Smooth muscle cell (in vitro differentiated cells): ENCODE measurements at regions not wholly inside any gene's neighbourhood (a gene's known extent, or its start where the extent isn't known, plus 50 kb on each side); places are given as distances from the start of the nearest gene placed in this dataset.

Experiments
- DNase-seq: peaks from one replicate; lab custom pipeline; 2025; ENCODE audit not compliant: unreplicated experiment; lab: John Stamatoyannopoulos, UW
- H2AFZ ChIP-seq: fragments of 200-600 bp; sonication (generic); 2 replicates; pipeline ENCODE4 v1.6.0; 2016; ENCODE audit warnings: antibody characterized with exemption, low read depth, mild to moderate bottlenecking
- H3F3A ChIP-seq: fragments of 200-600 bp; sonication (generic); 2 replicates; pipeline ENCODE4 v1.6.0; 2017; ENCODE audit warnings: antibody characterized with exemption, low read depth
- H3K27ac ChIP-seq: fragments of 200-600 bp; sonication (generic); 2 replicates; pipeline ENCODE4 v1.5.1; 2016; ENCODE audit warnings: low read depth, mild to moderate bottlenecking
- H3K27me3 ChIP-seq: fragments of 200-600 bp; sonication (generic); 2 replicates; pipeline ENCODE4 v1.6.1; 2016; ENCODE audit warnings: low read depth, mild to moderate bottlenecking
- H3K36me3 ChIP-seq: fragments of 200-600 bp; sonication (generic); 2 replicates; pipeline ENCODE4 v1.5.1; 2016; ENCODE audit warnings: low read depth
- H3K4me1 ChIP-seq: fragments of 200-600 bp; sonication (generic); 2 replicates; pipeline ENCODE4 v1.5.1; 2016; ENCODE audit warnings: low read depth
- H3K4me2 ChIP-seq: fragments of 200-600 bp; sonication (generic); 2 replicates; pipeline ENCODE4 v1.6.0; 2016; ENCODE audit warnings: mild to moderate bottlenecking
- H3K4me3 ChIP-seq: fragments of 200-600 bp; sonication (generic); 2 replicates; pipeline ENCODE4 v1.5.1; 2016; ENCODE audit warnings: mild to moderate bottlenecking
- H3K79me2 ChIP-seq: fragments of 200-600 bp; sonication (generic); 2 replicates; pipeline ENCODE4 v1.6.0; 2016; ENCODE audit warnings: low read depth, mild to moderate bottlenecking
- H3K9ac ChIP-seq: fragments of 200-600 bp; sonication (generic); 2 replicates; pipeline ENCODE4 v1.6.0; 2016; ENCODE audit warnings: low read depth
- H3K9me3 ChIP-seq: fragments of 200-600 bp; sonication (generic); replicated peaks from 2 replicates; pipeline ENCODE4 v1.5.1; 2016; ENCODE audit warnings: low read depth
- H4K20me1 ChIP-seq: fragments of 200-600 bp; sonication (generic); 2 replicates; pipeline ENCODE4 v1.6.0; 2016; ENCODE audit warnings: low read depth
- WGBS: methylation state at CpG from one replicate; pipeline ENCODE4 v1.1.7; 2016; ENCODE audit warnings: low lambda C conversion rate; 5-methylcytosine and 5-hydroxymethylcytosine counted together
- TF ChIP-seq, protein P1 (sequence below): fragments of 200-600 bp; sonication (generic); IDR thresholded peaks from 2 replicates; pipeline ENCODE4 v1.5.1; 2017; ENCODE audit warnings: borderline replicate concordance, mild to moderate bottlenecking, antibody characterized with exemption; ENCODE audit not compliant: insufficient read depth, poor library complexity, severe bottlenecking

DNA sequence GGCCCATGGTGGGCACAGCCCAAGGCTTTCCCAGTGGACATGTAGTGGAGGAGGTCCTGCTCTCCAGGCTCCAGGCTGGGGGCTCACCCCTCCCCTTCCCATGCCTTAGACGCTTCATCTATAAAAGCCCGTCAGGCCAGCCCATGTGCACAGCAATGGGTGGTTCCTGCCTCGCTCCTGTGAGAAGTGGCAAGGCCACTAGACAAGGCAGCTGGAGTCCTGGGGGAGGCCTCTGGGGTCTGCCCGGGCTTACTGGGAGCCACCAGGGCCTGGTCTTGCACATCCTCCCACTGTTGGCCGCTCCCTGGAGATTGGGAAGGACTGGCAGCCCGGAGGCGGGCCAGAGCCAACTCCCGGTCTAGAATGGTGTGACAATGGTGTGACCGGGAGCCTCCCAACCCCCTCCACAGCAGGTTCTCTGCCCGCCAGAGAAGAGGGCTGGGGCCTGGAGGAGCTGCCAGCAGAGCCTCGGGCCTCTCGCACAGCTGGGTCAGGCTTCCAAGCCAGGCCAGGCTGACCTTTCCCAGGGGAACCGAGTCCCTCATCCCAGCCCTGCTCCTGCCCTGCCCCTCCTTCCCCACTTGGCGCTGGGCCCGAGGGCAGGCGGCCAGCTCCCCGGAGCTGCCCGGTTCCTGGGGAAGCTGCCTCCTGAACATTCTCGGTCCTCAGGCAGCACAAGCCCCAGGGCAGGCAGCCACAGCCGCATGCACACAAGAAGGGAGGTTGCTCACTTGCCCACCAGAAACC, 97.9 kb downstream of the RFLNA start:
- H3K36me3 ChIP-seq: no peaks in the 10 kb centered on the region
- H3K9ac ChIP-seq: no peak overlapping the region
- H3K4me1 ChIP-seq: peaks cover 31% of the 10 kb centered on the region
- peaks cover 40% of the 10 kb centered on the region for H3F3A ChIP-seq
- H3K9me3 ChIP-seq: no peaks in the 10 kb centered on the region
- no peak overlapping the region for H3K4me3 ChIP-seq
- H3K4me2 ChIP-seq: peak overlapping the region; percentile 36
- H2AFZ ChIP-seq: no peak overlapping the region
- H3K27ac ChIP-seq: peak overlapping the region; percentile 90
- H4K20me1 ChIP-seq: peaks cover 95% of the 10 kb centered on the region
- TF ChIP-seq, protein P1, sequence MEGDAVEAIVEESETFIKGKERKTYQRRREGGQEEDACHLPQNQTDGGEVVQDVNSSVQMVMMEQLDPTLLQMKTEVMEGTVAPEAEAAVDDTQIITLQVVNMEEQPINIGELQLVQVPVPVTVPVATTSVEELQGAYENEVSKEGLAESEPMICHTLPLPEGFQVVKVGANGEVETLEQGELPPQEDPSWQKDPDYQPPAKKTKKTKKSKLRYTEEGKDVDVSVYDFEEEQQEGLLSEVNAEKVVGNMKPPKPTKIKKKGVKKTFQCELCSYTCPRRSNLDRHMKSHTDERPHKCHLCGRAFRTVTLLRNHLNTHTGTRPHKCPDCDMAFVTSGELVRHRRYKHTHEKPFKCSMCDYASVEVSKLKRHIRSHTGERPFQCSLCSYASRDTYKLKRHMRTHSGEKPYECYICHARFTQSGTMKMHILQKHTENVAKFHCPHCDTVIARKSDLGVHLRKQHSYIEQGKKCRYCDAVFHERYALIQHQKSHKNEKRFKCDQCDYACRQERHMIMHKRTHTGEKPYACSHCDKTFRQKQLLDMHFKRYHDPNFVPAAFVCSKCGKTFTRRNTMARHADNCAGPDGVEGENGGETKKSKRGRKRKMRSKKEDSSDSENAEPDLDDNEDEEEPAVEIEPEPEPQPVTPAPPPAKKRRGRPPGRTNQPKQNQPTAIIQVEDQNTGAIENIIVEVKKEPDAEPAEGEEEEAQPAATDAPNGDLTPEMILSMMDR: no peak
- peaks cover 25% of the 10 kb centered on the region for H3K79me2 ChIP-seq
- 54% methylated on average over 20 of the region's 20 CpGs for WGBS
- DNase-seq: peak; percentile 23
- H3K27me3 ChIP-seq: no peaks in the 10 kb centered on the region

DNA sequence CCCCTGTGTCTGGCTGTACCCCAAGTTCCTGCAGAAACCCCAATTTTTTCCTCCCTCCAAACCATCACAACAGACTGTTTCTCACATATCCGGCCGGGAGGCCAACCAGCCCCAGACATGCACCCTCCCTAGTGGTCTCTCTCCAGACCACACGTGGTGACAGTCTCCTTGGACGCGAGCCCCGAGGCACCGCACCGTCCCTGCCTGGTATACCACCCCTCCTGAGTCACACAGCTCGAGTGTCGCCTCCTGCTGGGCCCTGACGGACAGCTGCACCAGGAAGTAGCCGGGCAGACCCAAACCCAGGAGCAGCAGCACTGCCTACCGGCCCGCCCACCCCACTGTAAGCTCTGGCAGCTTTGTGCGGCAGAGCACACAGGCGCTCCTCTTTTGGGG, 97.4 kb downstream of the RFLNA start:
- H3K4me3 ChIP-seq: no peak overlapping the region
- 48% methylated on average over 16 of the region's 16 CpGs for WGBS
- H3K9me3 ChIP-seq: no peaks in the 10 kb centered on the region
- no peak overlapping the region for H3K9ac ChIP-seq
- TF ChIP-seq, protein P1: peak; percentile 31
- H3K4me2 ChIP-seq: peak overlapping the region; percentile 36
- H4K20me1 ChIP-seq: peaks cover 95% of the 10 kb centered on the region
- H2AFZ ChIP-seq: no peak overlapping the region
- peak overlapping the region; percentile 90 for H3K27ac ChIP-seq
- H3K36me3 ChIP-seq: no peaks in the 10 kb centered on the region
- H3K79me2 ChIP-seq: peaks cover 25% of the 10 kb centered on the region
- H3K27me3 ChIP-seq: no peaks in the 10 kb centered on the region
- H3F3A ChIP-seq: peaks cover 42% of the 10 kb centered on the region
- peak; percentile 23 for DNase-seq
- peaks cover 31% of the 10 kb centered on the region for H3K4me1 ChIP-seq

DNA sequence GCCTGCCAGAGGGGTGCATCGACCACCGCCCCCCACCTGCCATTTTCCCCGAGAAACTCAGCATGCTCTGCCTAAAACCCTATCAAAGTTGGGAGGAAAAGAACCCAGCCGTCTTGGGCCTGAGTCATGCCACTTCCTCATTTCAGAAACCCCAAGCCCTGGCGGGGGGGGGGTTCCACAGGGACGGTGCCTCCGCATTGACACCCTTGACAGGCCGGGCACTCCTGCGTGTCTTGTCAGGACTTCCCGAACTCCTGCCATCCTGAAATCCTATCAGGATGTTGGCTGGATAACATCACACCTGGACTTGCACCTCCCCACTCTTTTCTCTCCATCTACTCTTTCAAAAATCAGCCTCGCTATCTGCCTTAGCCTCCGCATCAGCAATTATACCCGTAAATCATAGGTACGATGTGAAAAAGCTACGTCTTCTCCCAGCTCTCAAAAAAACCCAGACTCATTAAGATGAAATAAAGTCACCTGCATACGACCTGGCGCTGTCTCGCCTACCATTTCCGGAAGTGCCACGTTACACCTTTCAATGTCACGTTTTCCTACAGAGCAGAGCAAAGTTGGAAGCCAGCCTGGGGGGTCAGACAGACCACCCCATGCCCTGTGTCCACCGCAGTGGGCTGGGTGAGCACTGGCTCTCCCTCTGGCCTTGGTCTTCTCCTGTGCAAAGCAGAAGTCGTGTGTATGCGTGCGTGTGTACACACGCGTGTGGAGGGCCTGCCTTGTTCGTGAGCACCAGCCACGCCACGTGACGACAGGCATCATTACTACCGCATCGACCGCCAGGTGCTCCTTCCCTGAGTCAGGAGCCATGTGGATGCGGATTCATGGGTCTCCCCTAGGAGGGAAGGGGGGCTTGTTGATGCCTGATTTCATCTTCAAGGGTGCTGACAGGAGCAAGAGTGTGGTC, 96.7 kb downstream of the RFLNA start:
- peaks cover 43% of the 10 kb centered on the region for H3F3A ChIP-seq
- H3K79me2 ChIP-seq: peaks cover 27% of the 10 kb centered on the region
- peak overlapping the region; percentile 44 for H3K4me2 ChIP-seq
- peak; percentile 12 for DNase-seq
- H3K4me1 ChIP-seq: peaks cover 31% of the 10 kb centered on the region
- no peak overlapping the region for H2AFZ ChIP-seq
- peak overlapping the region; percentile 90 for H3K27ac ChIP-seq
- H3K36me3 ChIP-seq: no peaks in the 10 kb centered on the region
- H3K9ac ChIP-seq: no peak overlapping the region
- TF ChIP-seq, protein P1: no peak
- H3K27me3 ChIP-seq: no peaks in the 10 kb centered on the region
- H4K20me1 ChIP-seq: peaks cover 95% of the 10 kb centered on the region
- H3K4me3 ChIP-seq: no peak overlapping the region
- H3K9me3 ChIP-seq: no peaks in the 10 kb centered on the region
- WGBS: 78% methylated on average over 35 of the region's 35 CpGs
